ENCODE measurements at regions not wholly inside any gene's neighbourhood (a gene's known extent, or its start where the extent isn't known, plus 50 kb on each side); places are given as distances from the start of the nearest gene placed in this dataset.

- Mint-ChIP-seq H3K4me3 (no peak overlapping the region), H3K4me1 (no peaks in the 10 kb centered on the region), H3K27ac (no peak overlapping the region), H3K36me3 (no peaks in the 10 kb centered on the region), H3K9me3 (peaks cover 0 to 8% (median 2%) of the 10 kb centered on the region in 7 donors), H3K27me3 (ENCODE audit: low read depth in 3 of 3) (peaks cover 0 to 1% (median 0%) of the 10 kb centered on the region in 3 donors)
- Histone ChIP-seq H4K20me1 (ENCODE audit: insufficient read depth, low read length) (no peaks in the 10 kb centered on the region), H2AFZ (ENCODE audit: insufficient read depth, low read depth, low read length, poor library complexity, severe bottlenecking) (no peak overlapping the region), H3K36me3 (replicated peaks in 1 of 2; ENCODE audit: control insufficient read depth in 1 of 2, insufficient read depth in 2 of 2, low read length in 2 of 2) (no peaks in the 10 kb centered on the region), H3K27me3 (ENCODE audit: control insufficient read depth in 2 of 2, insufficient read depth in 2 of 2, low read length in 2 of 2) (no peaks in the 10 kb centered on the region), H3K4me2 (replicated peaks; ENCODE audit: extremely low read depth, low read length, poor library complexity, severe bottlenecking) (no peak overlapping the region), H3K27ac (ENCODE audit: low read depth in 1 of 2, low read length in 2 of 2) (no peak overlapping the region), H3K4me3 (replicated peaks in 1 of 3; ENCODE audit: low read depth in 2 of 3, low read length in 3 of 3) (no peak overlapping the region), H3K9me3 (replicated peaks in 1 of 2; ENCODE audit: control insufficient read depth in 1 of 2, insufficient read depth in 1 of 2, low read length in 2 of 2) (no peaks in the 10 kb centered on the region), H3K79me2 (ENCODE audit: insufficient read depth, low read length) (no peaks in the 10 kb centered on the region), H3K4me1 (ENCODE audit: control insufficient read depth in 1 of 2, insufficient read depth in 2 of 2, low read length in 2 of 2) (no peaks in the 10 kb centered on the region), H3K9ac (ENCODE audit: insufficient read depth, low read length, poor library complexity, severe bottlenecking) (no peak overlapping the region)
- DNase-seq = no peak
- TF ChIP-seq CTCF (IDR thresholded peaks at IDR 0.05) = no peak
- intact Hi-C loops (cut with micrococcal nuclease) = no loop called here
- 92% methylated on average over 5 of the region's 14 CpGs for WGBS (ENCODE audit: insufficient coverage)
Measured at GRCh38 chr1:87805666-87806378, 477.1 kb downstream of the LMO4 start.

GRCh38 chr1:87806379-87807094 is 477.9 kb downstream of the LMO4 start:
- peaks cover 0 to 8% (median 2%) of the 10 kb centered on the region in 7 donors for H3K9me3 Mint-ChIP-seq
- no peaks in the 10 kb centered on the region for H4K20me1 ChIP-seq (ENCODE audit: insufficient read depth, low read length)
- DNase-seq = no peak
- no peak for TF ChIP-seq CTCF (IDR thresholded peaks at IDR 0.05)
- H3K36me3 ChIP-seq (replicated peaks in 1 of 2; ENCODE audit: control insufficient read depth in 1 of 2, insufficient read depth in 2 of 2, low read length in 2 of 2) = no peaks in the 10 kb centered on the region
- no peak overlapping the region for H3K9ac ChIP-seq (ENCODE audit: insufficient read depth, low read length, poor library complexity, severe bottlenecking)
- no peaks in the 10 kb centered on the region for H3K36me3 Mint-ChIP-seq
- no peaks in the 10 kb centered on the region for H3K27me3 Mint-ChIP-seq (ENCODE audit: low read depth in 3 of 3)
- no CpG with 5 or more reads among the region's 6 CpGs for WGBS (ENCODE audit: insufficient coverage)
- no peak overlapping the region for H3K27ac ChIP-seq (ENCODE audit: low read depth in 1 of 2, low read length in 2 of 2)
- H3K4me1 ChIP-seq (ENCODE audit: control insufficient read depth in 1 of 2, insufficient read depth in 2 of 2, low read length in 2 of 2) = no peaks in the 10 kb centered on the region
- H3K27ac Mint-ChIP-seq = no peak overlapping the region
- no peak overlapping the region for H3K4me2 ChIP-seq (replicated peaks; ENCODE audit: extremely low read depth, low read length, poor library complexity, severe bottlenecking)
- no peaks in the 10 kb centered on the region for H3K4me1 Mint-ChIP-seq
- H3K27me3 ChIP-seq (ENCODE audit: control insufficient read depth in 2 of 2, insufficient read depth in 2 of 2, low read length in 2 of 2) = no peaks in the 10 kb centered on the region
- H3K4me3 Mint-ChIP-seq = no peak overlapping the region
- no peaks in the 10 kb centered on the region for H3K9me3 ChIP-seq (replicated peaks in 1 of 2; ENCODE audit: control insufficient read depth in 1 of 2, insufficient read depth in 1 of 2, low read length in 2 of 2)
- H2AFZ ChIP-seq (ENCODE audit: insufficient read depth, low read depth, low read length, poor library complexity, severe bottlenecking) = no peak overlapping the region
- no peaks in the 10 kb centered on the region for H3K79me2 ChIP-seq (ENCODE audit: insufficient read depth, low read length)
- intact Hi-C loops (cut with micrococcal nuclease) = no loop called here
- no peak overlapping the region for H3K4me3 ChIP-seq (replicated peaks in 1 of 3; ENCODE audit: low read depth in 2 of 3, low read length in 3 of 3)

All from CD14-positive monocyte (primary cell).